ENCODE measurements at regions not wholly inside any gene's neighbourhood (a gene's known extent, or its start where the extent isn't known, plus 50 kb on each side); places are given as distances from the start of the nearest gene placed in this dataset.

DNA sequence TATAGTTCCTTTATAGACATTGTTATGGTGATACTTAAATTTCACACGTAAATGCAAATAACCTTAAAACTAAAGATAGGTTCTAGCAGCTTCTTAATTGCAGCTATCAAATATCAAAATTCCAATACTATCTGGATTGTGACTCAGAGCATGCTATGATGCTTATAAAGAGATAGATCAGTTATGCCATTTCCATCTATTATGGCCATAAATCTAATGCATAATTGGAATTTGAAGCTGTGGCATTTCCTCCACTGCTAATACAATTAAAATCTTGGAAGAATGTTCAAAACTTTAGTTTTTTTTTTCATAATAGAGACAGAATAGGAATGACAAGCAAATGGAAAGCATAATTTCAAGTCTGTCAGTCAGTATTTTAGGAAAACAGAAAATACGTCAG lies 220.8 kb upstream of the GALNT5 start:
- 87 to 89% methylated on average over 2 of the region's 2 CpGs for WGBS, 2 donors
- ATAC-seq (ENCODE audit: low FRiP score in 2 of 2), result no peak
- no peak for DNase-seq

DNA sequence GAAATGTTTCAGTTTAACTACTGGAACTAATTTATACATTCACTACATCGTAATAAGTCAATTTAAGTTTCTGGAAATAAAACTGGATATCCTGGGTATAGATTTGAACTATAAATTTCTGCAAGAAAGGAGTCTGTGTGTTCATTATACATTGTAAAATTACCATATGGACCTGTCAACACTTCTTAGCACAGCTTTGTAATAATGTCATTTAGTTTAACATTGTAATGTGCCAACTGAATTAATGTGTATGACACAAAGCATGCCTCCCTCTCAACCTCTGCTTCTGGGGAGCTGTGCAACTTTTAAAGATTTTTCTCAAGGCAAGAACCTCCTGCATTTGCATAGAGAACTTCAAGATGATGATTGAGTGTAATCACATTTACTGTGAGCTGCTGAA lies 213.7 kb upstream of the GALNT5 start:
- Histone ChIP-seq H3K4me3 (no peak overlapping the region), H3K36me3 (no peaks in the 10 kb centered on the region), H3K27ac (no peak overlapping the region), H3K4me1 (no peaks in the 10 kb centered on the region), H3K27me3 (no peaks in the 10 kb centered on the region), H3K9me3 (no peaks in the 10 kb centered on the region)
- DNase-seq (no peak), ATAC-seq (ENCODE audit: low FRiP score in 2 of 2) (no peak)
- TF ChIP-seq EP300 (IDR thresholded peaks at IDR 0.05) (no peak), POLR2A (IDR thresholded peaks at IDR 0.05) (no peak), POLR2AphosphoS5 (IDR thresholded peaks at IDR 0.05) (no peak)
- TF ChIP-seq, protein P1, sequence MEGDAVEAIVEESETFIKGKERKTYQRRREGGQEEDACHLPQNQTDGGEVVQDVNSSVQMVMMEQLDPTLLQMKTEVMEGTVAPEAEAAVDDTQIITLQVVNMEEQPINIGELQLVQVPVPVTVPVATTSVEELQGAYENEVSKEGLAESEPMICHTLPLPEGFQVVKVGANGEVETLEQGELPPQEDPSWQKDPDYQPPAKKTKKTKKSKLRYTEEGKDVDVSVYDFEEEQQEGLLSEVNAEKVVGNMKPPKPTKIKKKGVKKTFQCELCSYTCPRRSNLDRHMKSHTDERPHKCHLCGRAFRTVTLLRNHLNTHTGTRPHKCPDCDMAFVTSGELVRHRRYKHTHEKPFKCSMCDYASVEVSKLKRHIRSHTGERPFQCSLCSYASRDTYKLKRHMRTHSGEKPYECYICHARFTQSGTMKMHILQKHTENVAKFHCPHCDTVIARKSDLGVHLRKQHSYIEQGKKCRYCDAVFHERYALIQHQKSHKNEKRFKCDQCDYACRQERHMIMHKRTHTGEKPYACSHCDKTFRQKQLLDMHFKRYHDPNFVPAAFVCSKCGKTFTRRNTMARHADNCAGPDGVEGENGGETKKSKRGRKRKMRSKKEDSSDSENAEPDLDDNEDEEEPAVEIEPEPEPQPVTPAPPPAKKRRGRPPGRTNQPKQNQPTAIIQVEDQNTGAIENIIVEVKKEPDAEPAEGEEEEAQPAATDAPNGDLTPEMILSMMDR (IDR thresholded peaks at IDR 0.05), result no peak
- 89 to 93% methylated on average over 1 of the region's 1 CpG for WGBS, 2 donors

More for the DNA sequence above, 220.8 kb upstream of the GALNT5 start:
- TF ChIP-seq POLR2A (IDR thresholded peaks at IDR 0.05), result no peak
- TF ChIP-seq, protein P1 (IDR thresholded peaks at IDR 0.05), result no peak
- no peak for TF ChIP-seq EP300 (IDR thresholded peaks at IDR 0.05)
- no peak for TF ChIP-seq POLR2AphosphoS5 (IDR thresholded peaks at IDR 0.05)
- H3K9me3 ChIP-seq, result no peaks in the 10 kb centered on the region
- H3K36me3 ChIP-seq, result no peaks in the 10 kb centered on the region
- no peak overlapping the region for H3K27ac ChIP-seq
- no peaks in the 10 kb centered on the region for H3K4me1 ChIP-seq
- H3K27me3 ChIP-seq, result no peaks in the 10 kb centered on the region
- H3K4me3 ChIP-seq, result no peak overlapping the region

DNA sequence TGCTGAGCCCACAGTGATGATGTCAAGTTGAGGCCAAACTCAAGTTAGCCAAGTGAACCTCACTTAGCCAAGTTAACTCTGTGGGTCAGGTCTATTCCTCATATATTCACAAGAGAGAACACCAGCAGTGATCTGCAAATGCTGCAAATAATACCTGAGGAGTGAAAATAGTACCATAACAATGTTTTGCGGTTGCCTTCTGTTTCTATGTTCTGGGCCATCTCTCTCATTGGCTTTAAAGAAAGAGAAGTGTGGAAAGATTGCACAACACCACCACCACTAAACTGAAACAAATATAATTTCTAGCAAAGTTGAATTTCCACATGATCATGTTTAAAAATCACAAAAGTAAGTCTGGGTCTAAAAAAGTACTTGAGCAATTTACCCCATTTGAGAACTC lies 211.1 kb upstream of the GALNT5 start:
- Histone ChIP-seq H3K4me1 (no peaks in the 10 kb centered on the region), H3K27me3 (no peaks in the 10 kb centered on the region), H3K36me3 (no peaks in the 10 kb centered on the region), H3K4me3 (no peak overlapping the region), H3K9me3 (no peaks in the 10 kb centered on the region), H3K27ac (no peak overlapping the region)
- TF ChIP-seq POLR2AphosphoS5 (IDR thresholded peaks at IDR 0.05) (no peak), POLR2A (IDR thresholded peaks at IDR 0.05) (no peak), EP300 (IDR thresholded peaks at IDR 0.05) (no peak)
- TF ChIP-seq, protein P1 (IDR thresholded peaks at IDR 0.05), result no peak
- ATAC-seq (ENCODE audit: low FRiP score in 2 of 2) (no peak), DNase-seq (no peak)
- WGBS, 2 donors, result 90 to 100% methylated on average over 1 of the region's 1 CpG

DNA sequence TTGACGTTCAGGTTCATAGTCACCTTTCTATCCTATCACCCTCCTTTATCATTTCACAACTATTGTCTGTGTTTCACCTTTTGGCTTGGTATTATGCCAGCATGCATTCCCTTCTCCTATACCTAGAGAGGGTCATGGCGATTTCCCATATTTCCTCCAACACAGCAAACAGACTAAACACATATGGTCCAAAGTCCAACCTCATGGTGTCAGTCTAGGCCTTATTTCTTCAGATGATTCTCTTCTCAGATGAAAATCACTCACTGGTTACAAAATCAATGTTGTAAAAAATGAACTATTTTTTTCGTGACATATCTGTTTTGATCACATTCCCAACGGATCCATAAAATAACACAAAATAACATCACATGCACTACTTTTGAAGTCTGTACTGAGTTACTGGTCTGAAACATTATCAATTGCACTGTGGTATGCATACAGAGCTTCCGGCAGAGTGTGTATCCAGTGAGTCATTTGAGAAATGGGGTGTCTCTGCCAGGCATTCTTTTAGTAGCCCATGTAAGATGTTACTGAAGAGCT lies 204.8 kb upstream of the GALNT5 start:
- Histone ChIP-seq H3K4me1 (no peaks in the 10 kb centered on the region), H3K36me3 (no peaks in the 10 kb centered on the region), H3K4me3 (no peak overlapping the region), H3K27ac (no peak overlapping the region), H3K9me3 (no peaks in the 10 kb centered on the region), H3K27me3 (no peaks in the 10 kb centered on the region)
- ATAC-seq (ENCODE audit: low FRiP score in 2 of 2) (peak in 1 of 2 donors; percentile 65), DNase-seq (no peak)
- TF ChIP-seq, protein P1 (IDR thresholded peaks at IDR 0.05), result no peak
- no peak for TF ChIP-seq EP300 (IDR thresholded peaks at IDR 0.05)
- TF ChIP-seq POLR2A (IDR thresholded peaks at IDR 0.05), result no peak
- TF ChIP-seq POLR2AphosphoS5 (IDR thresholded peaks at IDR 0.05), result no peak
- 70 to 72% methylated on average over 5 of the region's 5 CpGs for WGBS, 2 donors

DNA sequence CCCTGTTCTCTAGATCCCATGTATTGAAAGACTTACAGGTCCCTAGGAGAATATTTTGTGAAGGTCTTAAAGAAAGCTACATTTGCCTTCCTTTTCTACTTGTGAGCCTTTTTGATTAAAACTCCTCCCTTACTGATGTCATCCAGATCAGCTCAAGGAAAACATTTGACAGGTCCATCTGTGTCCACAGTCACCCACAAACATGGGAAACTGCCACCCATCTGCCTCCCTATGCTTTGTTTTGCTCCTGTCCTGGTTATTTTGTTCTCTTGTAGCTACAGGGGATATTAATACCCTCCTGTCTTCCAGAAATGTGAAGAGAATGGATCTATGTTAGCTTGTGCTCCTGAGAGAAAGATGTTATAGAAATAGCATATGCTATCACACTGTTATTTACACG lies 203.6 kb upstream of the GALNT5 start:
- Histone ChIP-seq H3K4me1 (no peaks in the 10 kb centered on the region), H3K9me3 (no peaks in the 10 kb centered on the region), H3K36me3 (no peaks in the 10 kb centered on the region), H3K27ac (peak overlapping the region in 1 of 4 donors; percentile 27), H3K27me3 (no peaks in the 10 kb centered on the region), H3K4me3 (no peak overlapping the region)
- whole genome bisulfite sequencing, 2 donors, result 83 to 96% methylated on average over 1 of the region's 1 CpG
- DNase-seq, result no peak
- ATAC-seq (ENCODE audit: low FRiP score in 2 of 2), result no peak
- TF ChIP-seq POLR2A (IDR thresholded peaks at IDR 0.05), result no peak
- no peak for TF ChIP-seq EP300 (IDR thresholded peaks at IDR 0.05)
- no peak for TF ChIP-seq POLR2AphosphoS5 (IDR thresholded peaks at IDR 0.05)
- TF ChIP-seq, protein P1 (IDR thresholded peaks at IDR 0.05), result no peak
